Endothelial cell of umbilical vein (primary cell): ENCODE measurements at regions not wholly inside any gene's neighbourhood (a gene's known extent, or its start where the extent isn't known, plus 50 kb on each side); places are given as distances from the start of the nearest gene placed in this dataset.

Source experiments
- BruUV-seq: library from RNA; stranded (reverse); fragments of 400-500 nt; replicated peaks from 2 replicates; lab custom pipeline; 2021; lab: Mats Ljungman, UMichigan
- CTCF ChIA-PET: fragments of 300-600, 350-600 bp; sonication (Branson Sonifier 250); formaldehyde crosslinking; loops from one replicate; lab custom pipeline; 2021; ENCODE audit warnings: antibody characterized with exemption, inconsistent platforms; lab: Charles Lee
- POLR2A ChIA-PET: fragments of 300-600, 350-600 bp; sonication (Branson Sonifier 250); formaldehyde crosslinking; loops from one replicate; lab custom pipeline; 2021; ENCODE audit warnings: antibody characterized with exemption, inconsistent platforms; lab: Charles Lee
- DNase-seq: peaks from one replicate; pipeline ENCODE4 v3.0.0-alpha.2; 2011; ENCODE audit warnings: low read depth, low spot score
- FAIRE-seq: peaks from 2 replicates; lab custom pipeline; 2011; peaks lifted over from hg19 to GRCh38; lab: Jason Lieb, UNC
- H2AFZ ChIP-seq: 2 replicates; pipeline ENCODE4 v1.6.0; 2012; ENCODE audit warnings: low read depth, low read length, control low read depth, inconsistent platforms
- H3K27ac ChIP-seq: 2 replicates; pipeline ENCODE4 v1.5.1; 2011; ENCODE audit warnings: low read depth, mild to moderate bottlenecking, control low read depth, low read length, moderate library complexity; ENCODE audit not compliant: insufficient read depth
- H3K27me3 ChIP-seq, 2 experiments: 2 replicates each; pipeline versions ENCODE4 v1.6.0 to v1.6.1; 2011; ENCODE audit warnings: low read length in 2 of 2, mixed read lengths in 1 of 2; ENCODE audit not compliant: control insufficient read depth in 2 of 2, insufficient read depth in 2 of 2
- H3K36me3 ChIP-seq, 2 experiments: 2 replicates in 1 of 2; 3 replicates in 1 of 2; pipeline ENCODE4 v1.5.1; 2011; ENCODE audit warnings: low read length in 2 of 2, mild to moderate bottlenecking in 1 of 2, moderate library complexity in 1 of 2; ENCODE audit not compliant: control insufficient read depth in 2 of 2, insufficient read depth in 2 of 2; ENCODE audit errors: extremely low read depth in 1 of 2
- H3K4me1 ChIP-seq: 3 replicates; pipeline ENCODE4 v1.5.1; 2011; ENCODE audit warnings: mild to moderate bottlenecking, low read length; ENCODE audit not compliant: control insufficient read depth, insufficient read depth; ENCODE audit errors: extremely low read depth
- H3K4me2 ChIP-seq: 2 replicates; pipeline ENCODE4 v1.6.1; 2011; ENCODE audit warnings: low read length, control low read depth, mixed read lengths; ENCODE audit not compliant: insufficient read depth
- H3K4me3 ChIP-seq, 3 experiments: fragments of 200-600 bp in 1 of 3; sonication (generic), shearing (Covaris generic) in 1 of 3; replicated peaks in 1 of 3; 2 replicates each; pipeline ENCODE4 v1.5.1; 2011 to 2016; ENCODE audit warnings: control low read depth in 3 of 3, low read length in 3 of 3, mild to moderate bottlenecking in 2 of 3, inconsistent platforms in 1 of 3, low read depth in 1 of 3, moderate library complexity in 1 of 3; ENCODE audit not compliant: insufficient read depth in 1 of 3
- H3K79me2 ChIP-seq: 2 replicates; pipeline ENCODE4 v1.6.0; 2012; ENCODE audit warnings: low read length, inconsistent platforms; ENCODE audit not compliant: control insufficient read depth, insufficient read depth
- H3K9ac ChIP-seq: replicated peaks from 2 replicates; pipeline ENCODE3; 2011; ENCODE audit warnings: low read length, control low read depth; ENCODE audit not compliant: insufficient read depth; ENCODE audit errors: extremely low read depth
- H3K9me1 ChIP-seq: replicated peaks from 3 replicates; pipeline ENCODE4 v1.6.0; 2011; ENCODE audit warnings: mild to moderate bottlenecking, low read length; ENCODE audit not compliant: control insufficient read depth, insufficient read depth; ENCODE audit errors: extremely low read depth
- H3K9me3 ChIP-seq: replicated peaks from 2 replicates; pipeline ENCODE4 v1.5.1; 2012; ENCODE audit warnings: low read length, inconsistent platforms; ENCODE audit not compliant: control insufficient read depth, insufficient read depth
- H4K20me1 ChIP-seq: replicated peaks from 2 replicates; pipeline ENCODE3; 2011; ENCODE audit warnings: mild to moderate bottlenecking, low read length; ENCODE audit not compliant: control insufficient read depth, insufficient read depth; ENCODE audit errors: extremely low read depth
- EZH2 ChIP-seq: IDR thresholded peaks from 2 replicates; pipeline ENCODE4 v1.6.1; 2012; ENCODE audit warnings: borderline replicate concordance, low read depth, mild to moderate bottlenecking, moderate library complexity, low read length, inconsistent platforms; ENCODE audit not compliant: severe bottlenecking
- FOS ChIP-seq: IDR thresholded peaks from 2 replicates; pipeline ENCODE4 v1.6.1; 2011; ENCODE audit warnings: mild to moderate bottlenecking, low read length, moderate library complexity, borderline replicate concordance; ENCODE audit not compliant: insufficient read depth
- GATA2 ChIP-seq: IDR thresholded peaks from 2 replicates; pipeline ENCODE4 v1.7.0; 2011; ENCODE audit warnings: low read depth, mild to moderate bottlenecking, moderate library complexity, mixed read lengths, low read length; ENCODE audit not compliant: insufficient read length, insufficient read depth
- JUN ChIP-seq: IDR thresholded peaks from 2 replicates; pipeline ENCODE4 v1.6.1; 2011; ENCODE audit warnings: borderline replicate concordance, low read depth; ENCODE audit not compliant: insufficient read length, insufficient read depth
- MYC ChIP-seq: IDR thresholded peaks from one replicate; pipeline ENCODE4 v1.6.1; 2011; ENCODE audit warnings: mild to moderate bottlenecking, low read depth, low read length
- POLR2A ChIP-seq: IDR thresholded peaks from 2 replicates; pipeline ENCODE4 v1.6.1; 2012; ENCODE audit warnings: low read depth, mild to moderate bottlenecking, control low read depth, low read length
- POLR2AphosphoS5 ChIP-seq: IDR thresholded peaks from 2 replicates; pipeline ENCODE4 v1.6.1; 2012; ENCODE audit warnings: low read depth, mild to moderate bottlenecking, control low read depth, low read length, moderate library complexity; ENCODE audit not compliant: insufficient read depth
- dilution Hi-C: fragments of 300-500 bp; cut with MboI; formaldehyde crosslinking; loops from one replicate; pipeline ENCODE4 v1.15.0; 2019; ENCODE audit warnings: low sequenced_read_pairs; ENCODE audit not compliant: extremely low pct_ligation_motif_present
- intact Hi-C: fragments of 100-400 bp; cut with micrococcal nuclease; formaldehyde crosslinking; loops from one replicate; pipeline ENCODE4 v1.10.0; 2022
- TF ChIP-seq, protein P1 (sequence below): IDR thresholded peaks from 2 replicates; pipeline ENCODE4 v1.6.1; 2011; ENCODE audit not compliant: insufficient read depth, insufficient read length
- TF ChIP-seq, protein P2 (sequence below), 2 donors: IDR thresholded peaks; 1 replicate in 1 of 2; 2 replicates in 1 of 2; pipeline ENCODE4 v1.5.1; 2011; ENCODE audit warnings: low read length in 2 of 2, mild to moderate bottlenecking in 2 of 2, moderate library complexity in 2 of 2, control low read depth in 1 of 2, inconsistent platforms in 1 of 2, low read depth in 1 of 2; ENCODE audit not compliant: insufficient read depth in 1 of 2; ENCODE audit errors: extremely low read depth in 1 of 2

DNA sequence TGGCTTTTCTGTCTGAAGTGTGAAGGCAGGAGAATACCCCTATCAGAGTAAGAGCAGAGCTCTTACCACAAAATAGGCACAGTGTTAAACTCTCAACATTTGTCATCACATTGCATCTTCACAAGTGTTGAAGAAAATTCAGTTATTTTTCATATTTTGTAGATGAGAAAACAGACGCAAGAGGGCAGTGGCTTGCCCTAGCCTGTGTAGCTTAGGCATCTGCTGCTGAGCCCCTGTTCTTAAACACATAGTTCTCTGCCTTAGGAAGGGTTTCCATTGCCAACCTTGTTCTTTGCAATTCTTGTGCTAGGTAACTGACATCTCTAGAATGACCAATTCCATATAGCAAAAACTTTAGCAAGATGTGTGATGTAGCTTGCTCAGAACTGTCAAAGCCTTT, 112.7 kb upstream of the RMDN2 start:
- Histone ChIP-seq H4K20me1 (no peaks in the 10 kb centered on the region), H3K9me1 (no peaks in the 10 kb centered on the region), H3K9ac (no peak overlapping the region), H3K4me2 (no peak overlapping the region), H3K27me3 (no peaks in the 10 kb centered on the region), H3K27ac (no peak overlapping the region), H3K4me3 (no peak overlapping the region), H3K4me1 (peaks cover 13% of the 10 kb centered on the region), H3K9me3 (no peaks in the 10 kb centered on the region), H3K79me2 (no peaks in the 10 kb centered on the region), H2AFZ (no peak overlapping the region), H3K36me3 (no peaks in the 10 kb centered on the region)
- CTCF ChIA-PET: interaction anchor here (0.8 to 2.1 kb wide), 6 partner anchors 14 to 416 kb away, joined by 3 to 23 read pairs (median 10); no protein-coding TSS in a partner anchor
- no peak for DNase-seq
- intact Hi-C loops (loop anchor here (1.0 kb wide), 1 partner anchor 20 kb away; no protein-coding TSS in a partner anchor), dilution Hi-C loops (no loop called here)
- BruUV-seq: no TSS peak
- POLR2A ChIA-PET: no interaction called here
- TF ChIP-seq, protein P1, sequence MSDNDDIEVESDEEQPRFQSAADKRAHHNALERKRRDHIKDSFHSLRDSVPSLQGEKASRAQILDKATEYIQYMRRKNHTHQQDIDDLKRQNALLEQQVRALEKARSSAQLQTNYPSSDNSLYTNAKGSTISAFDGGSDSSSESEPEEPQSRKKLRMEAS: no peak
- TF ChIP-seq GATA2: no peak
- TF ChIP-seq FOS: no peak
- TF ChIP-seq MYC: no peak
- no peak for TF ChIP-seq POLR2AphosphoS5
- TF ChIP-seq, protein P2, sequence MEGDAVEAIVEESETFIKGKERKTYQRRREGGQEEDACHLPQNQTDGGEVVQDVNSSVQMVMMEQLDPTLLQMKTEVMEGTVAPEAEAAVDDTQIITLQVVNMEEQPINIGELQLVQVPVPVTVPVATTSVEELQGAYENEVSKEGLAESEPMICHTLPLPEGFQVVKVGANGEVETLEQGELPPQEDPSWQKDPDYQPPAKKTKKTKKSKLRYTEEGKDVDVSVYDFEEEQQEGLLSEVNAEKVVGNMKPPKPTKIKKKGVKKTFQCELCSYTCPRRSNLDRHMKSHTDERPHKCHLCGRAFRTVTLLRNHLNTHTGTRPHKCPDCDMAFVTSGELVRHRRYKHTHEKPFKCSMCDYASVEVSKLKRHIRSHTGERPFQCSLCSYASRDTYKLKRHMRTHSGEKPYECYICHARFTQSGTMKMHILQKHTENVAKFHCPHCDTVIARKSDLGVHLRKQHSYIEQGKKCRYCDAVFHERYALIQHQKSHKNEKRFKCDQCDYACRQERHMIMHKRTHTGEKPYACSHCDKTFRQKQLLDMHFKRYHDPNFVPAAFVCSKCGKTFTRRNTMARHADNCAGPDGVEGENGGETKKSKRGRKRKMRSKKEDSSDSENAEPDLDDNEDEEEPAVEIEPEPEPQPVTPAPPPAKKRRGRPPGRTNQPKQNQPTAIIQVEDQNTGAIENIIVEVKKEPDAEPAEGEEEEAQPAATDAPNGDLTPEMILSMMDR (IDR thresholded peaks at IDR 0.05; ENCODE audit: extremely low read depth in 1 of 2, insufficient read depth in 1 of 2, low read depth in 1 of 2, low read length in 2 of 2): no peak
- no peak for TF ChIP-seq POLR2A
- no peak for TF ChIP-seq EZH2
- no peak for TF ChIP-seq JUN
- FAIRE-seq: no peak
